AG04449 (cell line): ENCODE measurements at regions not wholly inside any gene's neighbourhood (a gene's known extent, or its start where the extent isn't known, plus 50 kb on each side); places are given as distances from the start of the nearest gene placed in this dataset.

Experiments
- CTCF ChIA-PET: fragments of 350-600 bp; formaldehyde crosslinking; extraction: SDS; loops from one replicate; lab custom pipeline; 2021; ENCODE audit warnings: antibody characterized with exemption; lab: Yijun Ruan, JAX
- POLR2A ChIA-PET: fragments of 400-600, 350-600 bp; formaldehyde crosslinking; extraction: SDS; loops from one replicate; lab custom pipeline; 2020; ENCODE audit warnings: antibody characterized with exemption, inconsistent platforms; lab: Yijun Ruan, JAX
- DNase-seq: peaks from one replicate; pipeline ENCODE4 v3.0.0-alpha.2; 2010; ENCODE audit warnings: low read depth, low spot score
- H3K4me3 ChIP-seq: 2 replicates; pipeline ENCODE4 v1.5.1; 2011; ENCODE audit warnings: low read depth, mild to moderate bottlenecking, control low read depth, low read length
- CTCF ChIP-seq: IDR thresholded peaks from one replicate; pipeline ENCODE4 v1.5.1; 2011; ENCODE audit warnings: mild to moderate bottlenecking, moderate library complexity, low read length, control low read depth, inconsistent platforms; ENCODE audit not compliant: insufficient read depth; ENCODE audit errors: missing control alignments

- CTCF ChIA-PET = no interaction called here
- no peak for TF ChIP-seq CTCF
- POLR2A ChIA-PET = no interaction called here
- no peak overlapping the region for H3K4me3 ChIP-seq
- no peak for DNase-seq
Measured at GRCh38 chr11:80973786-80974185, 1533.0 kb upstream of the TENM4 start.

GRCh38 chr11:80970037-80970436, 1529.2 kb upstream of the TENM4 start:
- CTCF ChIA-PET = no interaction called here

GRCh38 chr11:80967649-80968048, 1526.8 kb upstream of the TENM4 start:
- POLR2A ChIA-PET = no interaction called here
- TF ChIP-seq CTCF = no peak
- H3K4me3 ChIP-seq = no peak overlapping the region
- CTCF ChIA-PET = no interaction called here
- no peak for DNase-seq

More at GRCh38 chr11:80970037-80970436, 1529.2 kb upstream of the TENM4 start:
- H3K4me3 ChIP-seq = no peak overlapping the region
- POLR2A ChIA-PET = no interaction called here
- DNase-seq = no peak
- no peak for TF ChIP-seq CTCF

- no peak for TF ChIP-seq CTCF
- ChIA-PET CTCF (no interaction called here), POLR2A (no interaction called here)
- DNase-seq = no peak
- H3K4me3 ChIP-seq = no peak overlapping the region
Measured at GRCh38 chr11:80960381-80961029, 1519.7 kb upstream of the TENM4 start.

- DNase-seq = no peak
- POLR2A ChIA-PET = no interaction called here
- H3K4me3 ChIP-seq = no peak overlapping the region
- no peak for TF ChIP-seq CTCF
- CTCF ChIA-PET = no interaction called here
Measured at GRCh38 chr11:80959751-80960150, 1518.9 kb upstream of the TENM4 start.

GRCh38 chr11:80958987-80959386, 1518.2 kb upstream of the TENM4 start:
- ChIA-PET POLR2A (no interaction called here), CTCF (no interaction called here)
- no peak overlapping the region for H3K4me3 ChIP-seq
- no peak for TF ChIP-seq CTCF
- DNase-seq = no peak
